ENCODE measurements at regions not wholly inside any gene's neighbourhood (a gene's known extent, or its start where the extent isn't known, plus 50 kb on each side); places are given as distances from the start of the nearest gene placed in this dataset.

DNA sequence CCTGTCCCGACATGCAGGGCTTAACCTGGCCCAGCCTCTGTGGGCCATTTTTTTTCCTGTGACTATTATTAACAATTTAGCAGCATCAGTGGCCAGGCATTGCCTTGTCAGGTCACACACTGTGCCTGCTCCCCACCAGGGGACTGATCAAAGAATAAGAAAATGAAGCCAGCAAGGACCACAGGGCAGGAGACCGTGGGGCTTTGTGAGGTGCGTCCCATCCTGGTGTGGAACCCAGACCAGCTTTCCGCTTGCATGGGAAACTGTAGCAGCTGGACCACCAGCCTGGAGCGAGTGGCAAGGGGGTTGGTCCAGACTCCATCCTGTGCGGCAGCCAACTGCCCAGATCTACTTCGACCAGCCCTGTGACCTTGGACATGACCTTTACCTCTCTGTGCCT is 218.3 kb downstream of the ANKRD60 start:
- DNase-seq = peak; percentile 56
- Histone ChIP-seq H3K27ac (no peak overlapping the region), H3K27me3 (replicated peaks in 1 of 7) (peaks cover 0 to 12% (median 0%) of the 10 kb centered on the region in 7 donors), H3K9me3 (no peaks in the 10 kb centered on the region), H3K36me3 (no peaks in the 10 kb centered on the region), H3K4me1 (no peaks in the 10 kb centered on the region), H3K4me3 (no peak overlapping the region)
- intact Hi-C loops (cut with DNase I; ENCODE audit: low total_unique reads) = no loop called here
- TF ChIP-seq POLR2AphosphoS5 (IDR thresholded peaks at IDR 0.05) (no peak), POLR2A (IDR thresholded peaks at IDR 0.05) (no peak)
- TF ChIP-seq, protein P1, sequence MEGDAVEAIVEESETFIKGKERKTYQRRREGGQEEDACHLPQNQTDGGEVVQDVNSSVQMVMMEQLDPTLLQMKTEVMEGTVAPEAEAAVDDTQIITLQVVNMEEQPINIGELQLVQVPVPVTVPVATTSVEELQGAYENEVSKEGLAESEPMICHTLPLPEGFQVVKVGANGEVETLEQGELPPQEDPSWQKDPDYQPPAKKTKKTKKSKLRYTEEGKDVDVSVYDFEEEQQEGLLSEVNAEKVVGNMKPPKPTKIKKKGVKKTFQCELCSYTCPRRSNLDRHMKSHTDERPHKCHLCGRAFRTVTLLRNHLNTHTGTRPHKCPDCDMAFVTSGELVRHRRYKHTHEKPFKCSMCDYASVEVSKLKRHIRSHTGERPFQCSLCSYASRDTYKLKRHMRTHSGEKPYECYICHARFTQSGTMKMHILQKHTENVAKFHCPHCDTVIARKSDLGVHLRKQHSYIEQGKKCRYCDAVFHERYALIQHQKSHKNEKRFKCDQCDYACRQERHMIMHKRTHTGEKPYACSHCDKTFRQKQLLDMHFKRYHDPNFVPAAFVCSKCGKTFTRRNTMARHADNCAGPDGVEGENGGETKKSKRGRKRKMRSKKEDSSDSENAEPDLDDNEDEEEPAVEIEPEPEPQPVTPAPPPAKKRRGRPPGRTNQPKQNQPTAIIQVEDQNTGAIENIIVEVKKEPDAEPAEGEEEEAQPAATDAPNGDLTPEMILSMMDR (IDR thresholded peaks at IDR 0.05 in 8 of 11, conservative IDR thresholded peaks at IDR 0.05 in 3 of 11) = no peak
- 83 to 94% (median 88%) methylated on average over 5 to 7 of the region's 7 CpGs for WGBS, 5 donors

DNA sequence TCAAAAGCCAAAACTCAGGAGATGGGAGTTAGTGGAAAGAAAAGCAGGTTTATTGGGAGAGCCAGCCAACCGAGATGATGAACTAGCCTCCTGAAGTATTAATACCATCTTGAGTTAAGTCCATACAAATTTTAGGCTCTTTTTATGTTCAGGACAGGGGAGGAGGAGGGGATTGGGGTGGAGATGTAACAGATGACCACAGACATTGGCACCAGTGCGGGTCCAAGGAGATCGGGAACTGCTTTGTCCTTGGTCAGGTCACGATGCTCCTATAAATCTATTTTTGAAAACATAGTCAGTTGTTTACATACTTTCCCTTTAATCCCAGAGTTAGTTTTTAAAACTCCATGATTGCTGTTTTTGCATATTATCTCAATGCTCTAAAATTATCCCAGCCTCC is 219.6 kb downstream of the ANKRD60 start:
- Histone ChIP-seq H3K36me3 (no peaks in the 10 kb centered on the region), H3K9me3 (no peaks in the 10 kb centered on the region), H3K4me1 (no peaks in the 10 kb centered on the region), H3K27me3 (replicated peaks in 1 of 7) (peaks cover 0 to 12% (median 0%) of the 10 kb centered on the region in 7 donors), H3K4me3 (no peak overlapping the region), H3K27ac (no peak overlapping the region)
- intact Hi-C loops (cut with DNase I; ENCODE audit: low total_unique reads) = no loop called here
- TF ChIP-seq POLR2A (IDR thresholded peaks at IDR 0.05) (no peak), POLR2AphosphoS5 (IDR thresholded peaks at IDR 0.05) (no peak)
- TF ChIP-seq, protein P1 (IDR thresholded peaks at IDR 0.05 in 8 of 11, conservative IDR thresholded peaks at IDR 0.05 in 3 of 11) = no peak
- DNase-seq = no peak
- 78 to 92% (median 80%) methylated on average over 4 of the region's 4 CpGs for WGBS, 5 donors

DNA sequence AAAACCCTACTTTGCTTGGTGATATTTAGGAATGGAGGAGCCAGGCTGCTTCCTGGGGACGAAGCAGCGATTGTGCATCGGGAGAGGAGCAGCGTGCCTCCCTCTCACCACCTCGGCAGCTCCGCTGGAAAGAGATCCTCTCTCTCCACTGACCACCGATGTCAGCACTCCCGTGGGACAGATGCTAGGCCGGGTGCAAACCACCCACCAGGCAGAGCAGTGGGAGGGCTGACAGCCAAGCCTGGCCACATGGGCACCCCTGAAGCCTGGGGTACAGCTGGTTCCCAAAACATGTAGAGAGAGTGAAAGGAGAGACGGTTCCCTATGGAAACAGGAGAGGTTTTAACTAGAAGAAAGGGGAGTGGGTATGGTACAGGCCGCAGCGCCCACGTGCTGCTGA is 220.0 kb downstream of the ANKRD60 start:
- H3K36me3 ChIP-seq = no peaks in the 10 kb centered on the region
- no peak for DNase-seq
- H3K4me3 ChIP-seq = no peak overlapping the region
- peaks cover 0 to 12% (median 0%) of the 10 kb centered on the region in 7 donors for H3K27me3 ChIP-seq (replicated peaks in 1 of 7)
- intact Hi-C loops (cut with DNase I; ENCODE audit: low total_unique reads) = no loop called here
- H3K4me1 ChIP-seq = no peaks in the 10 kb centered on the region
- 88 to 93% (median 91%) methylated on average over 13 of the region's 13 CpGs for WGBS, 5 donors
- no peaks in the 10 kb centered on the region for H3K9me3 ChIP-seq
- TF ChIP-seq, protein P1 (IDR thresholded peaks at IDR 0.05 in 8 of 11, conservative IDR thresholded peaks at IDR 0.05 in 3 of 11) = no peak
- no peak for TF ChIP-seq POLR2AphosphoS5 (IDR thresholded peaks at IDR 0.05)
- no peak for TF ChIP-seq POLR2A (IDR thresholded peaks at IDR 0.05)
- H3K27ac ChIP-seq = no peak overlapping the region

DNA sequence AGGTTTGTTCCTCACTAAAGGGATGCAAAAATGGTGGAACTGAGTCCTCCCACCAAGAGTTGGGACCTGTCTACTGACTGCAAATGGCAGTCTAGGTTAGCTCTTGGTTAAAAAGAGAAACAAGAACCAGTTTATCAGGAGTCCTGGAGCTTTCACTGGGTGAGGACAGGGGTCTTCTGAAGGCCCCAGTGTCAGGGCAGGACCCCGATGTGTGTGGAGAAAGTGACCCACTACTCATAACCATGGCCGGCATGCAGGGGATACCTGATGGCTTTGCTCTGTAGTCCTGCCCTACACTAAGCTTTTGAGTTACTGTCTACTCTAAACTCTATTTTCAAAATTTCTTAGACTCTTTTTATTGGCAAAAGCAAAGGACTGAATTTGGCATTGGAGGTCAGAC is 220.5 kb downstream of the ANKRD60 start:
- Histone ChIP-seq H3K27ac (no peak overlapping the region), H3K27me3 (replicated peaks in 1 of 7) (peaks cover 0 to 12% (median 0%) of the 10 kb centered on the region in 7 donors), H3K9me3 (no peaks in the 10 kb centered on the region), H3K36me3 (no peaks in the 10 kb centered on the region), H3K4me1 (no peaks in the 10 kb centered on the region), H3K4me3 (no peak overlapping the region)
- intact Hi-C loops (cut with DNase I; ENCODE audit: low total_unique reads) = no loop called here
- TF ChIP-seq POLR2AphosphoS5 (IDR thresholded peaks at IDR 0.05) = no peak
- TF ChIP-seq POLR2A (IDR thresholded peaks at IDR 0.05) = no peak
- TF ChIP-seq, protein P1 (IDR thresholded peaks at IDR 0.05 in 8 of 11, conservative IDR thresholded peaks at IDR 0.05 in 3 of 11) = no peak
- no peak for DNase-seq
- WGBS, 5 donors = 89 to 100% (median 100%) methylated on average over 2 of the region's 2 CpGs
